ENCODE measurements at regions not wholly inside any gene's neighbourhood (a gene's known extent, or its start where the extent isn't known, plus 50 kb on each side); places are given as distances from the start of the nearest gene placed in this dataset.

- no peaks in the 10 kb centered on the region for H3K36me3 ChIP-seq (ENCODE audit: control insufficient read depth, insufficient read depth, low read length)
- no peaks in the 10 kb centered on the region for H3K27me3 ChIP-seq (ENCODE audit: control insufficient read depth, insufficient read depth, low read length)
- DNase-seq (ENCODE audit: low read depth), result no peak
- no peak overlapping the region for H3K4me3 ChIP-seq (ENCODE audit: low read depth, low read length)
- no peak for TF ChIP-seq CTCF (IDR thresholded peaks at IDR 0.05; ENCODE audit: insufficient read depth, low read length, poor library complexity, severe bottlenecking)
Measured at GRCh38 chr5:103821361-103821760, 258.8 kb upstream of the NUDT12 start.

DNA sequence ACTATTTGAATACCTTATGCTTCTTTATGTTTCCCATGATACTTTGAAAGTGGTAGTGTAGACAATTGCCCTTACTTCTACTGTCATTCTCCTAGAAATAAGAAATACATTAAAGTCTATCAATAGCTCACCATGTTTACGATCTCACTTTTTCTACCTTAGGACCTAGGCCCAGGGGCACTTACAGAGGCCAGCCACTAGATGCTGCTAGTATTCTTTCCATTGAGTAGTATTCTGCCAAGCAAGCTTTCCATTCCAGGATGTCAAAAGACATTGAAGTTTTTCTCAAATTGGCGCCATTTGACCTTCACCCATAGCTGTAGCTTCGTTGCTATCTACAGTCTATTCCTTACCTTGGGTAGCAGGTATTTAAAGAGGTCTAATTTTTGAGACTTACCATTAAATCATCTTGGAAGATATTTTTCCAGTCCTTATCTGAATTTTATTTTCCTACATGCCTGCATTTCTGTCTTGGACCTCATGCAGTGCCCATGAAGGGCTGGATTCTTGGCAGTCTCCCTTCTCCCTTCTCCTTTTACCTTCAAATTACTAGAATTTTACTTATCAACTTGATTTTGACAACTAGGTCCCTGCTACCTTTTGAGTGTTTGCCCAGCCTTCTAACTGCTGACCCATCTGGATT lies 246.0 kb upstream of the NUDT12 start:
- TF ChIP-seq CTCF (IDR thresholded peaks at IDR 0.05; ENCODE audit: insufficient read depth, low read length, poor library complexity, severe bottlenecking), result peak; percentile 99
- DNase-seq (ENCODE audit: low read depth), result peak; percentile 7
- Histone ChIP-seq H3K27me3 (ENCODE audit: control insufficient read depth, insufficient read depth, low read length) (no peaks in the 10 kb centered on the region), H3K36me3 (ENCODE audit: control insufficient read depth, insufficient read depth, low read length) (no peaks in the 10 kb centered on the region), H3K4me3 (ENCODE audit: low read depth, low read length) (no peak overlapping the region)

DNA sequence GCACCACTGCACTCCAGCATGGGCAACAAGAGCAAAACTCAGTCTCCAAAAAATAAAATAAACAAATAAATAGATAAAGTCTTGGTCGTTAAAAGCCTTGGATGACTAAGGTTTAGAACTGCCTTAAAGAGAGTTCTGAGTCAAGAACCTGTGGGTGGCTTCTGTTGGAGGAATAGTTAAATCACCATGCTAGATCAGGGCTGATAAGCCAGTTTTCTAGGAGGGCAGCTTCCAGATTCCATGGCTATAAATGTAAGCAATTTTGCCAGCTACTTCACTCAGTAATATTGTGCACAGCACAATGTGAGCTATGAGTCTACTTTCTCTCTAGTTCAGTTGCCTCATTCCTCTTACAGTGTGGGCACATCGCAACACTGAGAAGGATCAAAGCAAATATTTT lies 242.1 kb upstream of the NUDT12 start:
- no peak for TF ChIP-seq CTCF (IDR thresholded peaks at IDR 0.05; ENCODE audit: insufficient read depth, low read length, poor library complexity, severe bottlenecking)
- no peak for DNase-seq (ENCODE audit: low read depth)
- H3K27me3 ChIP-seq (ENCODE audit: control insufficient read depth, insufficient read depth, low read length), result no peaks in the 10 kb centered on the region

GRCh38 chr5:103801681-103802080 lies 239.1 kb upstream of the NUDT12 start:
- no peak overlapping the region for H3K4me3 ChIP-seq (ENCODE audit: low read depth, low read length)
- no peak for TF ChIP-seq CTCF (IDR thresholded peaks at IDR 0.05; ENCODE audit: insufficient read depth, low read length, poor library complexity, severe bottlenecking)
- no peaks in the 10 kb centered on the region for H3K27me3 ChIP-seq (ENCODE audit: control insufficient read depth, insufficient read depth, low read length)
- DNase-seq (ENCODE audit: low read depth), result no peak
- no peaks in the 10 kb centered on the region for H3K36me3 ChIP-seq (ENCODE audit: control insufficient read depth, insufficient read depth, low read length)

More for the DNA sequence above, 242.1 kb upstream of the NUDT12 start:
- no peaks in the 10 kb centered on the region for H3K36me3 ChIP-seq (ENCODE audit: control insufficient read depth, insufficient read depth, low read length)
- no peak overlapping the region for H3K4me3 ChIP-seq (ENCODE audit: low read depth, low read length)

DNA sequence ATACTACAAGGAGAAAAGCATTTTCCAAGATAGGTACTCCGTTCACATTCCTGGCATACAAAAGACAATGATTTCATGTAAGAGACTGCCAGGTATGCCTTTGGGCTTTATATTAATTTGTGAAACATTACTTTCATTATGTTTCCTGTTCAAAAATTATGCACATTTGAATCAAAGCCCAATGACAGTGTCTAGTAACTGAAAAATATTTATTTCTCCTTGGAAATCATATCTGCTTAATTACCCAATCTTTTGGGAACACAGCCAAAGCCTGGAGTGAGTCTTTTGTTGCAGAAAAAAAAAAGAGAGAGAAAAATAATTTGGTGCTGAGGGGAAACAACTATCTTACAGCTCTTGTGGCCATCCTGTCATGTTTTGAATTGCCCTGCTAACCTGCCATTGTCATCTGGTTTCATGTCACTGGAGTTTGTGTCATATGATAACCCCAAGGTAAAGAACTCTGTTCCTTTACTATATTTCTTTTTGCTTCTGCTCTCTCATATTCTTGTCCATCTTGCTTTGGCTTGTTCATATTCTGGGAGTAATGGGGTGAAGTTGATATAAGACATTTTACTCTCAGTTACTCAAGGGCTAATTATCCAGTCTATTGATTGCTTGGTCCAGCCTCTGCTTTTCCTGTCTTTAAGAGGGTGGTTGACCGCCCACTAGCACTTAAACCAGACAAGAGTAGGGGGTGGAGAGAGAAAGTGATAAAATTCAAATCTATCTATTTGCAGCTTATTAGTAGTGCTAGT lies 238.3 kb upstream of the NUDT12 start:
- H3K27me3 ChIP-seq (ENCODE audit: control insufficient read depth, insufficient read depth, low read length), result no peaks in the 10 kb centered on the region
- no peak for TF ChIP-seq CTCF (IDR thresholded peaks at IDR 0.05; ENCODE audit: insufficient read depth, low read length, poor library complexity, severe bottlenecking)
- no peak overlapping the region for H3K4me3 ChIP-seq (ENCODE audit: low read depth, low read length)
- DNase-seq (ENCODE audit: low read depth), result no peak
- H3K36me3 ChIP-seq (ENCODE audit: control insufficient read depth, insufficient read depth, low read length), result no peaks in the 10 kb centered on the region
